ENCODE measurements at regions not wholly inside any gene's neighbourhood (a gene's known extent, or its start where the extent isn't known, plus 50 kb on each side); places are given as distances from the start of the nearest gene placed in this dataset.

DNA sequence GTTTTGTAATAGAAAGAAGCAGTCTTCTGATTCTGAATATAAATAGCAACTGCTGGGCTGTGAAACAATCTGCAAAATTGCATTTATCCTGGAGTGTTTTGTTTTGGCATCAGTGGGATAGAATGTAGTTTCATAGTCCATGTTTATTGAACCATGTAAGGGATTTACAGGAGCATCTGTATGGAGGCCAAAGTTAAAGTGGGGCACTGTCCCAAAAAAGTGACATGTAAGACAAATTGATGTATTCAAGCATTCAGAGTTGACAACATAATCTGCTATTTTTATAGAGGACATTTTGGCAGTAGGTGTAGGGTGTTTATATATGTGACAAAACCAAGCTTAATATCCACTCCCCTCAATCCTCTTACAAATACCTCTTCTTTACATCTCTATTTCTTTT lies 200.5 kb upstream of the ANK2 start:
- TF ChIP-seq, protein P1, sequence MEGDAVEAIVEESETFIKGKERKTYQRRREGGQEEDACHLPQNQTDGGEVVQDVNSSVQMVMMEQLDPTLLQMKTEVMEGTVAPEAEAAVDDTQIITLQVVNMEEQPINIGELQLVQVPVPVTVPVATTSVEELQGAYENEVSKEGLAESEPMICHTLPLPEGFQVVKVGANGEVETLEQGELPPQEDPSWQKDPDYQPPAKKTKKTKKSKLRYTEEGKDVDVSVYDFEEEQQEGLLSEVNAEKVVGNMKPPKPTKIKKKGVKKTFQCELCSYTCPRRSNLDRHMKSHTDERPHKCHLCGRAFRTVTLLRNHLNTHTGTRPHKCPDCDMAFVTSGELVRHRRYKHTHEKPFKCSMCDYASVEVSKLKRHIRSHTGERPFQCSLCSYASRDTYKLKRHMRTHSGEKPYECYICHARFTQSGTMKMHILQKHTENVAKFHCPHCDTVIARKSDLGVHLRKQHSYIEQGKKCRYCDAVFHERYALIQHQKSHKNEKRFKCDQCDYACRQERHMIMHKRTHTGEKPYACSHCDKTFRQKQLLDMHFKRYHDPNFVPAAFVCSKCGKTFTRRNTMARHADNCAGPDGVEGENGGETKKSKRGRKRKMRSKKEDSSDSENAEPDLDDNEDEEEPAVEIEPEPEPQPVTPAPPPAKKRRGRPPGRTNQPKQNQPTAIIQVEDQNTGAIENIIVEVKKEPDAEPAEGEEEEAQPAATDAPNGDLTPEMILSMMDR (conservative IDR thresholded peaks at IDR 0.05 in 1 of 2, IDR thresholded peaks at IDR 0.05 in 1 of 2; ENCODE audit: extremely low read depth in 1 of 2, insufficient read depth in 1 of 2, low read depth in 1 of 2, low read length in 2 of 2): no peak
- no peak for TF ChIP-seq EZH2 (IDR thresholded peaks at IDR 0.05; ENCODE audit: borderline replicate concordance, low read length)
